Endothelial cell of umbilical vein (primary cell): ENCODE measurements at regions not wholly inside any gene's neighbourhood (a gene's known extent, or its start where the extent isn't known, plus 50 kb on each side); places are given as distances from the start of the nearest gene placed in this dataset.

Experiments
- BruUV-seq: library from RNA; stranded (reverse); fragments of 400-500 nt; replicated peaks from 2 replicates; lab custom pipeline; 2021; lab: Mats Ljungman, UMichigan
- CTCF ChIA-PET: fragments of 300-600, 350-600 bp; sonication (Branson Sonifier 250); formaldehyde crosslinking; loops from one replicate; lab custom pipeline; 2021; ENCODE audit warnings: antibody characterized with exemption, inconsistent platforms; lab: Charles Lee
- POLR2A ChIA-PET: fragments of 300-600, 350-600 bp; sonication (Branson Sonifier 250); formaldehyde crosslinking; loops from one replicate; lab custom pipeline; 2021; ENCODE audit warnings: antibody characterized with exemption, inconsistent platforms; lab: Charles Lee
- DNase-seq: peaks from one replicate; pipeline ENCODE4 v3.0.0-alpha.2; 2011; ENCODE audit warnings: low read depth, low spot score
- FAIRE-seq: peaks from 2 replicates; lab custom pipeline; 2011; peaks lifted over from hg19 to GRCh38; lab: Jason Lieb, UNC
- H2AFZ ChIP-seq: 2 replicates; pipeline ENCODE4 v1.6.0; 2012; ENCODE audit warnings: low read depth, low read length, control low read depth, inconsistent platforms
- H3K27ac ChIP-seq: 2 replicates; pipeline ENCODE4 v1.5.1; 2011; ENCODE audit warnings: low read depth, mild to moderate bottlenecking, control low read depth, low read length, moderate library complexity; ENCODE audit not compliant: insufficient read depth
- H3K27me3 ChIP-seq, 2 experiments: 2 replicates each; pipeline versions ENCODE4 v1.6.0 to v1.6.1; 2011; ENCODE audit warnings: low read length in 2 of 2, mixed read lengths in 1 of 2; ENCODE audit not compliant: control insufficient read depth in 2 of 2, insufficient read depth in 2 of 2
- H3K36me3 ChIP-seq, 2 experiments: 2 replicates in 1 of 2; 3 replicates in 1 of 2; pipeline ENCODE4 v1.5.1; 2011; ENCODE audit warnings: low read length in 2 of 2, mild to moderate bottlenecking in 1 of 2, moderate library complexity in 1 of 2; ENCODE audit not compliant: control insufficient read depth in 2 of 2, insufficient read depth in 2 of 2; ENCODE audit errors: extremely low read depth in 1 of 2
- H3K4me1 ChIP-seq: 3 replicates; pipeline ENCODE4 v1.5.1; 2011; ENCODE audit warnings: mild to moderate bottlenecking, low read length; ENCODE audit not compliant: control insufficient read depth, insufficient read depth; ENCODE audit errors: extremely low read depth
- H3K4me2 ChIP-seq: 2 replicates; pipeline ENCODE4 v1.6.1; 2011; ENCODE audit warnings: low read length, control low read depth, mixed read lengths; ENCODE audit not compliant: insufficient read depth
- H3K4me3 ChIP-seq, 3 experiments: fragments of 200-600 bp in 1 of 3; sonication (generic), shearing (Covaris generic) in 1 of 3; replicated peaks in 1 of 3; 2 replicates each; pipeline ENCODE4 v1.5.1; 2011 to 2016; ENCODE audit warnings: control low read depth in 3 of 3, low read length in 3 of 3, mild to moderate bottlenecking in 2 of 3, inconsistent platforms in 1 of 3, low read depth in 1 of 3, moderate library complexity in 1 of 3; ENCODE audit not compliant: insufficient read depth in 1 of 3
- H3K79me2 ChIP-seq: 2 replicates; pipeline ENCODE4 v1.6.0; 2012; ENCODE audit warnings: low read length, inconsistent platforms; ENCODE audit not compliant: control insufficient read depth, insufficient read depth
- H3K9ac ChIP-seq: replicated peaks from 2 replicates; pipeline ENCODE3; 2011; ENCODE audit warnings: low read length, control low read depth; ENCODE audit not compliant: insufficient read depth; ENCODE audit errors: extremely low read depth
- H3K9me1 ChIP-seq: replicated peaks from 3 replicates; pipeline ENCODE4 v1.6.0; 2011; ENCODE audit warnings: mild to moderate bottlenecking, low read length; ENCODE audit not compliant: control insufficient read depth, insufficient read depth; ENCODE audit errors: extremely low read depth
- H3K9me3 ChIP-seq: replicated peaks from 2 replicates; pipeline ENCODE4 v1.5.1; 2012; ENCODE audit warnings: low read length, inconsistent platforms; ENCODE audit not compliant: control insufficient read depth, insufficient read depth
- H4K20me1 ChIP-seq: replicated peaks from 2 replicates; pipeline ENCODE3; 2011; ENCODE audit warnings: mild to moderate bottlenecking, low read length; ENCODE audit not compliant: control insufficient read depth, insufficient read depth; ENCODE audit errors: extremely low read depth
- EZH2 ChIP-seq: IDR thresholded peaks from 2 replicates; pipeline ENCODE4 v1.6.1; 2012; ENCODE audit warnings: borderline replicate concordance, low read depth, mild to moderate bottlenecking, moderate library complexity, low read length, inconsistent platforms; ENCODE audit not compliant: severe bottlenecking
- FOS ChIP-seq: IDR thresholded peaks from 2 replicates; pipeline ENCODE4 v1.6.1; 2011; ENCODE audit warnings: mild to moderate bottlenecking, low read length, moderate library complexity, borderline replicate concordance; ENCODE audit not compliant: insufficient read depth
- GATA2 ChIP-seq: IDR thresholded peaks from 2 replicates; pipeline ENCODE4 v1.7.0; 2011; ENCODE audit warnings: low read depth, mild to moderate bottlenecking, moderate library complexity, mixed read lengths, low read length; ENCODE audit not compliant: insufficient read length, insufficient read depth
- JUN ChIP-seq: IDR thresholded peaks from 2 replicates; pipeline ENCODE4 v1.6.1; 2011; ENCODE audit warnings: borderline replicate concordance, low read depth; ENCODE audit not compliant: insufficient read length, insufficient read depth
- MYC ChIP-seq: IDR thresholded peaks from one replicate; pipeline ENCODE4 v1.6.1; 2011; ENCODE audit warnings: mild to moderate bottlenecking, low read depth, low read length
- POLR2A ChIP-seq: IDR thresholded peaks from 2 replicates; pipeline ENCODE4 v1.6.1; 2012; ENCODE audit warnings: low read depth, mild to moderate bottlenecking, control low read depth, low read length
- POLR2AphosphoS5 ChIP-seq: IDR thresholded peaks from 2 replicates; pipeline ENCODE4 v1.6.1; 2012; ENCODE audit warnings: low read depth, mild to moderate bottlenecking, control low read depth, low read length, moderate library complexity; ENCODE audit not compliant: insufficient read depth
- dilution Hi-C: fragments of 300-500 bp; cut with MboI; formaldehyde crosslinking; loops from one replicate; pipeline ENCODE4 v1.15.0; 2019; ENCODE audit warnings: low sequenced_read_pairs; ENCODE audit not compliant: extremely low pct_ligation_motif_present
- intact Hi-C: fragments of 100-400 bp; cut with micrococcal nuclease; formaldehyde crosslinking; loops from one replicate; pipeline ENCODE4 v1.10.0; 2022
- TF ChIP-seq, protein P1 (sequence below): IDR thresholded peaks from 2 replicates; pipeline ENCODE4 v1.6.1; 2011; ENCODE audit not compliant: insufficient read depth, insufficient read length
- TF ChIP-seq, protein P2 (sequence below), 2 donors: IDR thresholded peaks; 1 replicate in 1 of 2; 2 replicates in 1 of 2; pipeline ENCODE4 v1.5.1; 2011; ENCODE audit warnings: low read length in 2 of 2, mild to moderate bottlenecking in 2 of 2, moderate library complexity in 2 of 2, control low read depth in 1 of 2, inconsistent platforms in 1 of 2, low read depth in 1 of 2; ENCODE audit not compliant: insufficient read depth in 1 of 2; ENCODE audit errors: extremely low read depth in 1 of 2

DNA sequence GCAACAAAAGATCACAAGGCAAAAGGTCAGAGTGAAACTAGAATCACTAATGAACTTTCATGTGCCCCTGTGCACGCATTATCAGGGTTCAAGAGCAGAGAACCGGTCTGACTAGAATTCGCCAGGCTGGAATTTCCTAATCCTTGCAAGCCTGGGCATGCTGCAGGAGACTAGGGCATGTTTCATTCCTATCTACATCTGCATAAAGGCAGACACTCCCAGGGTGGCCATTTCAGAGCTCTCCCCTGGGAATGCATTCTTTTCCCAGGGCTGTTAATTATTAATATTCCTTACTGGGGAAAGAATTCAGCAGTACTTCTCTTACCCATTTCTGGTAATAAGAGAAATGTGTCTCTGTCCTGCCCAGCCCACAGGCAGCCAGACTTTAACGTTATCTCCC is 90.5 kb downstream of the CDC14C start:
- DNase-seq (no peak), FAIRE-seq (no peak)
- H3K79me2 ChIP-seq: no peaks in the 10 kb centered on the region
- no peaks in the 10 kb centered on the region for H3K9me1 ChIP-seq
- peaks cover 4% of the 10 kb centered on the region for H3K9me3 ChIP-seq
- no peak overlapping the region for H3K4me3 ChIP-seq
- no peaks in the 10 kb centered on the region for H3K4me1 ChIP-seq
- H3K36me3 ChIP-seq: no peaks in the 10 kb centered on the region
- H3K27ac ChIP-seq: no peak overlapping the region
- H3K9ac ChIP-seq: no peak overlapping the region
- no peak overlapping the region for H3K4me2 ChIP-seq
- intact Hi-C loops: no loop called here
- dilution Hi-C loops: no loop called here
- TF ChIP-seq GATA2 (no peak), EZH2 (no peak), FOS (no peak), POLR2A (no peak), JUN (no peak), POLR2AphosphoS5 (no peak), MYC (no peak)
- TF ChIP-seq, protein P1, sequence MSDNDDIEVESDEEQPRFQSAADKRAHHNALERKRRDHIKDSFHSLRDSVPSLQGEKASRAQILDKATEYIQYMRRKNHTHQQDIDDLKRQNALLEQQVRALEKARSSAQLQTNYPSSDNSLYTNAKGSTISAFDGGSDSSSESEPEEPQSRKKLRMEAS: no peak
- TF ChIP-seq, protein P2, sequence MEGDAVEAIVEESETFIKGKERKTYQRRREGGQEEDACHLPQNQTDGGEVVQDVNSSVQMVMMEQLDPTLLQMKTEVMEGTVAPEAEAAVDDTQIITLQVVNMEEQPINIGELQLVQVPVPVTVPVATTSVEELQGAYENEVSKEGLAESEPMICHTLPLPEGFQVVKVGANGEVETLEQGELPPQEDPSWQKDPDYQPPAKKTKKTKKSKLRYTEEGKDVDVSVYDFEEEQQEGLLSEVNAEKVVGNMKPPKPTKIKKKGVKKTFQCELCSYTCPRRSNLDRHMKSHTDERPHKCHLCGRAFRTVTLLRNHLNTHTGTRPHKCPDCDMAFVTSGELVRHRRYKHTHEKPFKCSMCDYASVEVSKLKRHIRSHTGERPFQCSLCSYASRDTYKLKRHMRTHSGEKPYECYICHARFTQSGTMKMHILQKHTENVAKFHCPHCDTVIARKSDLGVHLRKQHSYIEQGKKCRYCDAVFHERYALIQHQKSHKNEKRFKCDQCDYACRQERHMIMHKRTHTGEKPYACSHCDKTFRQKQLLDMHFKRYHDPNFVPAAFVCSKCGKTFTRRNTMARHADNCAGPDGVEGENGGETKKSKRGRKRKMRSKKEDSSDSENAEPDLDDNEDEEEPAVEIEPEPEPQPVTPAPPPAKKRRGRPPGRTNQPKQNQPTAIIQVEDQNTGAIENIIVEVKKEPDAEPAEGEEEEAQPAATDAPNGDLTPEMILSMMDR (IDR thresholded peaks at IDR 0.05; ENCODE audit: extremely low read depth in 1 of 2, insufficient read depth in 1 of 2, low read depth in 1 of 2, low read length in 2 of 2): no peak
- H4K20me1 ChIP-seq: no peaks in the 10 kb centered on the region
- CTCF ChIA-PET: no interaction called here
- POLR2A ChIA-PET: no interaction called here
- H3K27me3 ChIP-seq: no peaks in the 10 kb centered on the region
- BruUV-seq: no TSS peak
- no peak overlapping the region for H2AFZ ChIP-seq
